ENCODE measurements at regions not wholly inside any gene's neighbourhood (a gene's known extent, or its start where the extent isn't known, plus 50 kb on each side); places are given as distances from the start of the nearest gene placed in this dataset.
"Not testable (repeated sequence)": the region's sequence is repeated elsewhere in the genome, so short reads cannot be mapped to it uniquely, and the experiment has no call there.

GRCh38 chr7:131933219-131933618 is 376.8 kb upstream of the PODXL start:
- not testable (repeated sequence) for TF ChIP-seq CTCF (conservative IDR thresholded peaks at IDR 0.05; ENCODE audit: low read depth, low read length); POLR2A (IDR thresholded peaks at IDR 0.05; ENCODE audit: low read depth, low read length); CHD1 (IDR thresholded peaks at IDR 0.05; ENCODE audit: low read depth, low read length); RCOR1 (IDR thresholded peaks at IDR 0.05; ENCODE audit: insufficient replicate concordance, low read length)

Data from IMR-90 (cell line).